GM21423 (cell line): ENCODE measurements at regions not wholly inside any gene's neighbourhood (a gene's known extent, or its start where the extent isn't known, plus 50 kb on each side); places are given as distances from the start of the nearest gene placed in this dataset.
A peak's percentile ranks its signal among the peaks of the same experiment; 100 is the strongest.
"Not testable (repeated sequence)": the region's sequence is repeated elsewhere in the genome, so short reads cannot be mapped to it uniquely, and the experiment has no call there.

ENCODE experiments used
- ATAC-seq: cut with Tn5 transposase; IDR thresholded peaks from one replicate; pipeline ENCODE4 v1.9.1; 2021; ENCODE audit warnings: mild to moderate bottlenecking, moderate library complexity; ENCODE audit not compliant: unreplicated experiment

GRCh38 chr11:91382946-91383345, 841.7 kb upstream of the FAT3 start:
- no peak for ATAC-seq

DNA sequence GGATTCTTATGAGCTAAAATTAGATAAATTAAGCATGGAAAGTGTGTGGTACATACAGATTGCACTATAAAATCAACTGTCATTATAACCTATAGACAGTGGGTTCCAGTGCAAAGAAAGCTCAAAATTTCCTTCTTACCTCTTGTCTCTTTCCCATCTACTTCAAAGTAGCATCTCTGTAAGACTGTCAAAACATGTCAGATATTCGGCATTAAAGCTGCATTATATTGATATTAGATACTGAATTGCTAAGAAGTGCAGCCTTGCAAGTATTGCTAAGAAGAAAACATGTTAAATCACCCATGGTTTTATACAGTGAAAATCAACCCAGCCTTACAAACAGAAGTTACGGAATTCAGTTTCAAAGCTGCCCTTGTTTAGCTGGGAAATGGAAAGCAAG, 849.8 kb upstream of the FAT3 start:
- no peak for ATAC-seq

DNA sequence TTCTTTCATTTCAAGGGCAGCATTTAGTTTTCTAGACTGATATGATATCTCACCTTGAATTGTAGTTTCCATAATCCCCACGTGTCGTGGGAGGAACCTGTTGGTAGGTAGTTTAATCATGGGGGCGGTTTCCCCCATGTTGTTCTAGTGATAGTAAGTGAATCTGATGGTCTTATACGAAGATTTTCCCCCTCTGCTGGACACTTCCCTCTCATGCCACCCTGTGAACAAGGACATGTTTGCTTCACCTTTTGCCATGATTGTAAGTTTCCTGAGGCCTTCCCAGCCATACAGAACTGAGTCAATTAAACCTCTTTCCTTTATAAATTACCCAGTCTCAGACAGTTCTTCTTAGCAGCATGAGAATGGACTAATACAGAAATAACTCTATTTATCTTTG, 851.1 kb upstream of the FAT3 start:
- no peak for ATAC-seq

- ATAC-seq, result no peak
Measured at GRCh38 chr11:91366816-91367215, 857.8 kb upstream of the FAT3 start.

DNA sequence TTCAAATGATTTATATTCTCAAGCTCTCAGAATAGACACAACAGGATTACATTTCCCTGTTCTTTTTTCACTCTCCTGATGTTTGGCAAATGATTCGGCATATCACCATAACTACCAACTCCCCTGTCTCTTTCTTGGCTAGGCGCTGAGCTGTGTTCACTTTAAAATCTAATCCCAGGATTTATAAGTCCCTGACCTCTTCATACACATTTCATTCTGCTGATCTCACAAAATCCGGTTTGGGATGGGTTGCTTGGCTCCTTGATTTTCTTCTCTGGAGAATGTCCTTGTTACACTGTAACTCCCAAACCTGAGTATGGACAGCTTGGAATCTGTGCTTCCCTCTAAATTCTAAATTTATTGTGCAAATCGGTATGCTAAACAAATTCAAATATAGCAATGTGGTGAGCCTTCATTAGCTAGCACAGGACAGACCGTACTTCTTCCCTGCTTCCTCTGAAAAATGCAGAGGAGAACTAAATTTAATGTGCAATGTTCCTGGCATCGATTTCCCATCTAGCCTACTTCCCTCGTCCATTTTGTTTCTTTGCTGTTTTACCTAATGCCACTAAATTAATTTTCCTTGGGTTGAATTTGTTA, 858.5 kb upstream of the FAT3 start:
- ATAC-seq, result no peak

DNA sequence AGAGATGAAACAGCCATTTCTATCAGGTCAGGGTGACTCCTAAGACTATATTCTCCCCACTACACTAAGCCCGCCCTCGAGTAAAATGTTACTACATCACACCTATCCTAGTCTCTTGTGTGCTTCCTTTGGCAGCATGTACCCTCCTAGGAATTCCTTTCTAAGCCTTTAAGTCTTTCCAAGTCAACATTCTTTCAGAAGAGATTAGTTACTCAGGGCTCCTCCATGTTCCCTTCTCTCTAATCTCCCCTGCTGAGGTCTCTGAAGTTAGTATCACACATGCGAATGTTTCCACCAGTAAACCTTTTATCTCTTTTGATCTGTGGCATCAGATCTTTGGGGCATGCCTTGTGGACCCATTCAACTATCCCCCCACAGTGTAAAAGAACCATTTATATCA, 873.7 kb upstream of the FAT3 start:
- ATAC-seq, result no peak

DNA sequence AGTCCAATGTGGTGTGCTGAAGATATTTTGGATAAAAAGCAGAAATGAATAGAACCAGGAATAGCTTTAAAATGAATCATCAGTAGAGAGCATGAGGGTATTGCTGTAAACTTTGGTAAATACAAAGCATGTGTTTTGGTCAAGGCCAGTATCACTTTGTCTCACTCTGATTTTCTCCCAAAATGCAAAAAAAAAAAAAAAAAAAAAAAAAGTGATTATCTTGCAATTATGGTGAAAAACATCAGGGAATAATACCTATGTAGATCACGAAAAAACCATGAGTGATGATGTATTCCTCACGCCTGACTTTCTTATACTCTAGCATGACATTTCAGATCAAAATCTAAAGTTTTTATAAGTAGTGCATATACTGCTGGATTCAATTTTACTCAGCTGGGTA, 897.9 kb upstream of the FAT3 start:
- no peak for ATAC-seq

DNA sequence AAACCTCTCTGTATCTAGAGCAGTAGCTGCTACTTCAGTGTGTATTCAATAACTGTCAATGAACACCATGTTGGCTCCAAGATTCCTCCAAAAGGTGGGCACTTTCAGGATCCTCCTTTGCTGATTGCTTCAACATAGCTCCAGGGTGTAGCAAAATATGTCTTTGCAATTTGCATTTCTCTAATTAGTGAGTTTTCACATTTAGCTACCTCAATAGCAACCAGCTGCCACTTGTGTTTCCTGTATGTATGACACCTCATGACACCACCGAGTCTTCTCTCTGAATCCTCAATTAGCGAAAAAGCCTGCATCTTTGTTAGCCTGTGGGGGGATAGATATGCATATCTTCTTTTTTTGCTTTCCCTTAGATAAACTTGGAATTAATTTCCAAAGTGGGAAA, 898.3 kb upstream of the FAT3 start:
- no peak for ATAC-seq

- ATAC-seq, result no peak
Measured at GRCh38 chr11:91314521-91314920, 910.1 kb upstream of the FAT3 start.

- ATAC-seq, result no peak
Measured at GRCh38 chr11:91312541-91312940, 912.1 kb upstream of the FAT3 start.

DNA sequence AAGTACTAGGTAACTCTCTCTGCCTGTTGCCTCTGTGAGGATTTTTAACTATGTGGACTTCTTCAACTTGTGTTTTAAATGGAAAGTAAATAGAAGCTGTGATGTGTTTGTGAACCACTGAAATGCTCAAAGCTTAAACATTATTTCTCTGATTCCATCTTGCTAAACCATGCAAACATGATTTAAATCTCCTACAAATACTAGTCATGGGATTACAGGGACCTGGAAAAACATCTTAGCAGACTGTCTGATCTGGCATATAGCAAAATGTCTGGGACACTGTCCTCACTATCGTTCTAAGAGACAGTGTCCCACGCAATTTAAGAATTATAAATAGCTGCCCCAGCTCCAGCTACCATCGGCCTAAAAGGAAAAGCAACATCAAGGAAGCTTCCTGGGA, 914.5 kb upstream of the FAT3 start:
- ATAC-seq, result no peak

DNA sequence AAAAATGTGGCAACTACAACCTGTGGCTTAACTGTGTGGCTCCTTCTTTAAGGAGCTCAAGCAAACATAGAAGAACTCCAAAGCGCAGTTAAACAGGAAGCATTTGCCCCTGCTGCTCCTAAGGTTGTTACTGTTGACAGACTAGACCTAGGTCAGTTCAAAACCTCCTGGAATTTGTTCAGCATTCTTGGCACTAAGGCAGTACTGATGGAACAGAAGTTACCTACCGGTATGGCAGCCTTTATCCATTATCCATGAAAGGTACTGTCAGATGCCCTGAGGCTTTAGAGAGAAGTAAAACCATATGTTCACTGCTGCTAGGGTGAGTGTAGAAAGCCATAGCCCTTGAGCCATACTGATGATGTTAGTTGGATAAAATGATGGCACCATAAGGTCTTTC, 916.5 kb upstream of the FAT3 start:
- ATAC-seq, result no peak

- no peak for ATAC-seq
Measured at GRCh38 chr11:91305402-91305801, 919.2 kb upstream of the FAT3 start.

DNA sequence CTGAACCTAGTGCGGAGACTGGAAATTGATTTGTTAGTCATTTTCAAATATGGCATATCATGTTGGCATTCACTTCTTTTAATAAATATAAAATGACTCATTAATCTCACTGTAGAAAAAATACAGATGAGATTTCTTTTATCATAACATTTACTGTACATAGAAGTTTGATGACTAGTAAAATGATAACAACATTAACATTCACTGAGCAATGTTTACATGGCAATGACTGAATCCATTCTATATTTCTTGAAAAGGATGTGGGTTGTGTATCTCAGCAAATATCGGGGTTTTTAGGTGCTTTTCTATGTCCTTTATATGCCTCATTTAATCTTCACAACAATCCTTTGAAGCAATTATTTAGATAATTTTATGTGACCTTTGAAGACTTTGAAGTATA, 920.9 kb upstream of the FAT3 start:
- no peak for ATAC-seq

DNA sequence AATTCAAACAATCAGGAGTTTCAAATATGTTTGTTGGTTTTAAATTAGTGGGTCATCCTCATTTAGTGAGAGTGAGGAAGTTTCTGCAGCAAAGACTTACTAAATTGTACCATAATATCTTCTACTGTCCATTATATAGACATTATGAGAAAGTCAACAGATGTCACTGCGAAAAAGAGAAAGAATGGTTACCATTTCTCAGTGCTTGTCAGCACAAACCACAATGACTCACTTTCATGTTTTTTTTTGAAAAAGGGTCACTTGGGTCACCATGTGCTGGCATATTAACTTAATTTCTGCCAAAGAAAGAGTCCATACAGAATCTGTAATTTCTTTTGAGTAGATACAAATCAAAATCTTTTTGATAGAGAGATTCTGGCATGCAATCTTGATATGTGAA, 924.6 kb upstream of the FAT3 start:
- peak; percentile 59 for ATAC-seq

DNA sequence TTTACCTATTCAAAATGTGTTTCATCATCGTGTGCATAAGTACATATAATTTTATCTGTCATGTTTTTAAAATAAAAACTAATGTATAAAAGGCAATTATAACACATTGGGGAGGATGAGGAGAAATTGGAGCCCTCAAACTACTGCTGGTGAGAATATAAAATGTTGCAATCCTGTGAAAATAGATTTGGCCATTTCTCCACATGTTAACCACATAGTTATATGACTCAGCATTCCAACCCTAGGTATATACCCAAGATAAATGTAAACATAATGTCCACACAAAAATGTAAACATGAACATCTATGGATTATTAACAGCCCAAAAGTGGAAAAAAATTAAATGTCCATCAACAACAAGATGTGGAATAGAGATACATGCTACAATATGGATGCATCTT, 928.0 kb upstream of the FAT3 start:
- no peak for ATAC-seq

GRCh38 chr11:91295591-91295990, 929.0 kb upstream of the FAT3 start:
- peak; percentile 54 for ATAC-seq

GRCh38 chr11:91293119-91293518, 931.5 kb upstream of the FAT3 start:
- no peak for ATAC-seq

DNA sequence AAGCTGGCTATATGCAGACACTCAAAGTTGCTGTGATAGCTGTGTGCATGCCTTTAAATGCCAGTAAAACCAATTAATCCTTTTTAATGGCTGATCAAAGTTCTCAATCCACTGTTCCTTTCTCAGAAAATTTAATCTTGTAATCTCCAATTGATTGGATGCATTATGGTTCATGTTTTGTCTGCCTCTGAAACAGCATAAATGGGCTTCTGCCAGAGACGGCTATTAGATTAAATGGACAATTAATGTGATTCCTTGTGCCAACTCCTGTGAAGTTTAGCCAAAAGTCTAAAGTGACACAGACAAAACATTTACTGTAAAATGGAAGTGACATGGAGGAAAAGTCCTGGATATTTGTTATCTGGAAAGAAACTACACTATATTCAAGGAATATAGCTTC, 952.5 kb upstream of the FAT3 start:
- no peak for ATAC-seq

GRCh38 chr11:91268512-91269295, 955.9 kb upstream of the FAT3 start:
- not testable (repeated sequence) for ATAC-seq

DNA sequence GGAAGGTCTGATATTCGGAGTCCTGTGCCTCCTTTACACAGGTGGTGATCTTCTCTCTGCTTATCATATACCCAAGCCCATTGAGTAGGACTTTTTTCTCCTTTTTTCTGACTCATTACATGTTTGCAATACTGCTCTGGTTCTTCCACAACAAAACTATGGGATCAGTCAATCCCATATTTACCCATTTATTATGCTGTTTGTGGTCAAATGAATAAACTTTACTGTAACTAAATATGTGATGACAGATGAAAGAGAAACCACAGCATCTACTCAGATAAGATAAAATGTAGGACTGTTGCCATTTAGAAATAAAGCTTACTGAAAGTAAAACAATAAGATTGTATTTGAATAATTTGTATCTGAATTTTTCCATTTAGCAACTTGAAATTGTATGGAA, 958.7 kb upstream of the FAT3 start:
- no peak for ATAC-seq

DNA sequence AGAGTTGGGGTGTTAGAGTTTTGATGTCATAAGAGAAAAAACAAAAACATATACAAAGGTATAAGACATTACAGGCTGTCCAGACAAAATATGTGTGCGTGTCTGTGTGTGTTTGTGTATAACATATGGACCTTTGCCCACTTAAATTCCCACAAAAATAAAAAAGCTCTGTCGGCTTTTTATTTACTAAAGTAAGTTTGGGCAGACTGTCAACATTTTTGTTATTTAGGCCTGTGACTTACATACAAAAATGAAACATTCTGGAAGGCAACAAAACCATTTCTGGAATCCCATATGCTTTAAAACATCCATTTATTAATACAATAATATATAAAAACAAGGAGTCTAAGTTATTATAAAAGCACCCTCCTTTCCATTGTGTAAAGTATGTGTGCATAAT, 960.1 kb upstream of the FAT3 start:
- no peak for ATAC-seq
